ENCODE measurements at regions not wholly inside any gene's neighbourhood (a gene's known extent, or its start where the extent isn't known, plus 50 kb on each side); places are given as distances from the start of the nearest gene placed in this dataset.

DNA sequence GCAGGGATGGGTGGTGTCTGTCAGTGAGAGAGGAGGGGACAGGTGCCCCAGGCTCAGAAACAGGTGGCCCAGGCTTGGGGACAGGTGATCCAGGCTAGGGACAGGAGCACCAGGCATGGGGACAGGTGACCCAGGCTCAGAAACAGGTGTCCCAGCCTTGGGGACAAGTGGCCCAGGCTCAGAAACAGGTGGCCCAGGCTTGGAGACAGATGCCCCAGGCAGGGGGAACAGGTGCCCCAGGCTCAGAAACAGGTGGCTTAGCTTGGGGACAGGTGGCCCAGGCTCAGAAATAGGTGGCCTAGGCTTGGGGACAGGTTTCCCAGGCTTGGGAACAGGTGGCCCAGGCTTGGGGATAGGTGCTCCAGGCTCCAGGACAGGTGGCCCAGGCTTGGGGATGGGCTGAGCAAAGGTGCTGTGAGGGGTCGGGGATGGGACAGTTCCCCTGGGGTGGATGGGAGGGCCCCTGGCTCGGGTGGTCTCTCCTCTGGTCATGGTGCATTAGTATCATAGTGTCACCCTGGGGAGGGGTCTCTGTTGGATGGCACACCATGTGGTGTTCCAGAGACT, 87.7 kb upstream of the C1orf174 start:
- dilution Hi-C loops (cut with MboI; ENCODE audit: extremely low pct_ligation_motif_present, low sequenced_read_pairs), result no loop called here
- intact Hi-C loops (cut with micrococcal nuclease), result no loop called here
- POLR2A ChIA-PET, result no interaction called here
- no peaks in the 10 kb centered on the region for H4K20me1 ChIP-seq (replicated peaks; ENCODE audit: control insufficient read depth, extremely low read depth, insufficient read depth, low read length)
- CTCF ChIA-PET, result no interaction called here
- H3K4me2 ChIP-seq (ENCODE audit: insufficient read depth, low read length), result no peak overlapping the region
- TF ChIP-seq JUN (IDR thresholded peaks at IDR 0.05; ENCODE audit: borderline replicate concordance, insufficient read depth, insufficient read length, low read depth) (no peak), EZH2 (IDR thresholded peaks at IDR 0.05; ENCODE audit: borderline replicate concordance, low read depth, low read length, severe bottlenecking) (no peak), POLR2A (IDR thresholded peaks at IDR 0.05; ENCODE audit: low read depth, low read length) (no peak), MYC (IDR thresholded peaks at IDR 0.05; ENCODE audit: low read depth, low read length) (no peak), FOS (IDR thresholded peaks at IDR 0.05; ENCODE audit: borderline replicate concordance, insufficient read depth, low read length) (no peak), GATA2 (IDR thresholded peaks at IDR 0.05; ENCODE audit: insufficient read depth, insufficient read length, low read depth, low read length) (no peak), MAX (IDR thresholded peaks at IDR 0.05; ENCODE audit: insufficient read depth, insufficient read length) (no peak), POLR2AphosphoS5 (IDR thresholded peaks at IDR 0.05; ENCODE audit: insufficient read depth, low read depth, low read length) (no peak), CTCF (IDR thresholded peaks at IDR 0.05; ENCODE audit: extremely low read depth in 1 of 2, insufficient read depth in 1 of 2, low read depth in 1 of 2, low read length in 2 of 2) (no peak)
- no peak overlapping the region for H3K9ac ChIP-seq (replicated peaks; ENCODE audit: extremely low read depth, insufficient read depth, low read length)
- H3K4me1 ChIP-seq (ENCODE audit: control insufficient read depth, extremely low read depth, insufficient read depth, low read length), result no peaks in the 10 kb centered on the region
- peaks cover 3% of the 10 kb centered on the region for H3K9me3 ChIP-seq (replicated peaks; ENCODE audit: control insufficient read depth, insufficient read depth, low read length)
- DNase-seq (ENCODE audit: low read depth, low spot score), result no peak
- FAIRE-seq, result no peak
- no peaks in the 10 kb centered on the region for H3K79me2 ChIP-seq (ENCODE audit: control insufficient read depth, insufficient read depth, low read length)
- BruUV-seq (replicated peaks), result no TSS peak
- no peak overlapping the region for H2AFZ ChIP-seq (ENCODE audit: low read depth, low read length)
- no peak overlapping the region for H3K4me3 ChIP-seq (replicated peaks in 1 of 3; ENCODE audit: insufficient read depth in 1 of 3, low read depth in 1 of 3, low read length in 3 of 3)
- H3K27me3 ChIP-seq (ENCODE audit: control insufficient read depth in 2 of 2, insufficient read depth in 2 of 2, low read length in 2 of 2), result no peaks in the 10 kb centered on the region
- H3K36me3 ChIP-seq (ENCODE audit: control insufficient read depth in 2 of 2, extremely low read depth in 1 of 2, insufficient read depth in 2 of 2, low read length in 2 of 2), result no peaks in the 10 kb centered on the region
- H3K27ac ChIP-seq (ENCODE audit: insufficient read depth, low read depth, low read length), result no peak overlapping the region
- no peaks in the 10 kb centered on the region for H3K9me1 ChIP-seq (replicated peaks; ENCODE audit: control insufficient read depth, extremely low read depth, insufficient read depth, low read length)
